SK-N-SH treated with all-trans-retinoic acid at 6 μM for 48 hours (cell line): ENCODE measurements at regions not wholly inside any gene's neighbourhood (a gene's known extent, or its start where the extent isn't known, plus 50 kb on each side); places are given as distances from the start of the nearest gene placed in this dataset.

Source experiments
- CSDC2 ChIP-seq: fragments of 250-450 bp; sonication (Bioruptor Pico); IDR thresholded peaks from 2 replicates; pipeline ENCODE4 v1.5.0; 2020; ENCODE audit warnings: mild to moderate bottlenecking, moderate library complexity
- ESRRG ChIP-seq: fragments of 250-450 bp; sonication (Bioruptor Pico); IDR thresholded peaks from 2 replicates; pipeline ENCODE4 v1.6.1; 2021; ENCODE audit warnings: mild to moderate bottlenecking
- PPARA ChIP-seq: fragments of 250-450 bp; sonication (Bioruptor Pico); IDR thresholded peaks from 2 replicates; pipeline ENCODE4 v1.5.0; 2020; ENCODE audit warnings: mild to moderate bottlenecking, borderline replicate concordance
- RARB ChIP-seq: fragments of 250-450 bp; sonication (Bioruptor Pico); IDR thresholded peaks from 2 replicates; pipeline ENCODE4 v1.8.0; 2021; ENCODE audit warnings: mild to moderate bottlenecking, moderate library complexity
- SNAI2 ChIP-seq: fragments of 250-450 bp; sonication (Bioruptor Pico); IDR thresholded peaks from 2 replicates; pipeline ENCODE4 v1.5.0; 2020; ENCODE audit warnings: mild to moderate bottlenecking, moderate library complexity
- ZNF565 ChIP-seq: fragments of 450-650 bp; formaldehyde crosslinking; conservative IDR thresholded peaks from 2 replicates; pipeline ENCODE4 v1.5.0; 2020; ENCODE audit warnings: low read depth, mild to moderate bottlenecking, moderate library complexity
- ZNF70 ChIP-seq: fragments of 450-650 bp; formaldehyde crosslinking; IDR thresholded peaks from 2 replicates; pipeline ENCODE4 v1.5.0; 2020; ENCODE audit warnings: mild to moderate bottlenecking, moderate library complexity
- TF ChIP-seq, protein P1 (sequence below): fragments of 250-450 bp; sonication (Bioruptor Pico); IDR thresholded peaks from 2 replicates; pipeline ENCODE4 v1.8.0; 2021; ENCODE audit warnings: low read depth, mild to moderate bottlenecking, moderate library complexity, borderline replicate concordance
- TF ChIP-seq, protein P2 (sequence below): fragments of 250-450 bp; sonication (Bioruptor Pico); IDR thresholded peaks from 2 replicates; pipeline ENCODE4 v1.5.1; 2021; ENCODE audit warnings: mild to moderate bottlenecking, moderate library complexity

DNA sequence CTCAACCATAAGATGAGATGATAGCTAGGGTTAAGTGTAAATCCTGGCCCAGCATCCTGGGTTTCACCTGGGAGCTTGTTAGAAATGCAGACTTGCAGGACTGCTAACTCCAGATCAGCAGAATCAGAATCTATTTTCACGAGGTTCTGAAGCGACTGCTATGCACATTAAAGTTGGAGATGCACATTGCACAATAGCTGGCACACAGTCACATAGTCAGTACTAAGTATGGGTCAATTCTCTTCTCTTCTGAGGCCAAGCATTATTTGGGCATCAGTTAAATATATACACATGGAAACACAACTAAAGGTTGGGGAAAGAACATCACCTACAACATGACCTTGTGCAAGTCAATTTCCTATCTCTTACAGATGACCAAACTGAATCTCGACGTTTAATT lies 155.1 kb upstream of the FGF13 start:
- no peak for TF ChIP-seq ZNF565
- no peak for TF ChIP-seq ESRRG (CRISPR knock-in tag)
- TF ChIP-seq CSDC2 (CRISPR knock-in tag): no peak
- no peak for TF ChIP-seq ZNF70
- TF ChIP-seq PPARA (CRISPR knock-in tag): no peak
- TF ChIP-seq, protein P1, sequence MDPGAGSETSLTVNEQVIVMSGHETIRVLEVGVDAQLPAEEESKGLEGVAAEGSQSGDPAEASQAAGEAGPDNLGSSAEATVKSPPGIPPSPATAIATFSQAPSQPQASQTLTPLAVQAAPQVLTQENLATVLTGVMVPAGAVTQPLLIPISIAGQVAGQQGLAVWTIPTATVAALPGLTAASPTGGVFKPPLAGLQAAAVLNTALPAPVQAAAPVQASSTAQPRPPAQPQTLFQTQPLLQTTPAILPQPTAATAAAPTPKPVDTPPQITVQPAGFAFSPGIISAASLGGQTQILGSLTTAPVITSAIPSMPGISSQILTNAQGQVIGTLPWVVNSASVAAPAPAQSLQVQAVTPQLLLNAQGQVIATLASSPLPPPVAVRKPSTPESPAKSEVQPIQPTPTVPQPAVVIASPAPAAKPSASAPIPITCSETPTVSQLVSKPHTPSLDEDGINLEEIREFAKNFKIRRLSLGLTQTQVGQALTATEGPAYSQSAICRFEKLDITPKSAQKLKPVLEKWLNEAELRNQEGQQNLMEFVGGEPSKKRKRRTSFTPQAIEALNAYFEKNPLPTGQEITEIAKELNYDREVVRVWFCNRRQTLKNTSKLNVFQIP (CRISPR knock-in tag): no peak
- TF ChIP-seq, protein P2, sequence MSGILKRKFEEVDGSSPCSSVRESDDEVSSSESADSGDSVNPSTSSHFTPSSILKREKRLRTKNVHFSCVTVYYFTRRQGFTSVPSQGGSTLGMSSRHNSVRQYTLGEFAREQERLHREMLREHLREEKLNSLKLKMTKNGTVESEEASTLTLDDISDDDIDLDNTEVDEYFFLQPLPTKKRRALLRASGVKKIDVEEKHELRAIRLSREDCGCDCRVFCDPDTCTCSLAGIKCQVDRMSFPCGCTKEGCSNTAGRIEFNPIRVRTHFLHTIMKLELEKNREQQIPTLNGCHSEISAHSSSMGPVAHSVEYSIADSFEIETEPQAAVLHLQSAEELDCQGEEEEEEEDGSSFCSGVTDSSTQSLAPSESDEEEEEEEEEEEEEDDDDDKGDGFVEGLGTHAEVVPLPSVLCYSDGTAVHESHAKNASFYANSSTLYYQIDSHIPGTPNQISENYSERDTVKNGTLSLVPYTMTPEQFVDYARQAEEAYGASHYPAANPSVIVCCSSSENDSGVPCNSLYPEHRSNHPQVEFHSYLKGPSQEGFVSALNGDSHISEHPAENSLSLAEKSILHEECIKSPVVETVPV (CRISPR knock-in tag): no peak
- no peak for TF ChIP-seq SNAI2 (CRISPR knock-in tag)
- TF ChIP-seq RARB (CRISPR knock-in tag): no peak
